Nephron (organoid): ENCODE measurements at regions not wholly inside any gene's neighbourhood (a gene's known extent, or its start where the extent isn't known, plus 50 kb on each side); places are given as distances from the start of the nearest gene placed in this dataset.
"Not testable (repeated sequence)": the region's sequence is repeated elsewhere in the genome, so short reads cannot be mapped to it uniquely, and the experiment has no call there.

Experiments used
- H3K27ac Mint-ChIP-seq, 3 experiments: 2 replicates each; pipeline ENCODE4 v1.8.0; 2020; ENCODE audit warnings: mixed read lengths in 3 of 3, mild to moderate bottlenecking in 2 of 3, moderate library complexity in 1 of 3
- H3K27me3 Mint-ChIP-seq: 2 replicates; pipeline ENCODE4 v1.8.0; 2021; ENCODE audit warnings: low read depth, mild to moderate bottlenecking, moderate library complexity, mixed read lengths
- H3K36me3 Mint-ChIP-seq: 2 replicates; pipeline ENCODE4 v1.8.0; 2020; ENCODE audit warnings: low read depth, mixed read lengths
- H3K4me1 Mint-ChIP-seq: 2 replicates; pipeline ENCODE4 v1.8.0; 2020; ENCODE audit warnings: mixed read lengths
- H3K4me3 Mint-ChIP-seq, 3 experiments: 2 replicates each; pipeline ENCODE4 v1.8.0; 2020; ENCODE audit warnings: mild to moderate bottlenecking in 3 of 3, mixed read lengths in 3 of 3, moderate library complexity in 2 of 3
- H3K9me3 Mint-ChIP-seq: 2 replicates; pipeline ENCODE4 v1.8.0; 2020; ENCODE audit warnings: mixed read lengths
- TF ChIP-seq, protein P1 (sequence below), 3 experiments: fragments of 200-600 bp; sonication (generic); IDR thresholded peaks; one replicate each; pipeline ENCODE4 v1.5.0; 2021; ENCODE audit warnings: antibody characterized with exemption in 3 of 3; ENCODE audit not compliant: unreplicated experiment in 3 of 3

DNA sequence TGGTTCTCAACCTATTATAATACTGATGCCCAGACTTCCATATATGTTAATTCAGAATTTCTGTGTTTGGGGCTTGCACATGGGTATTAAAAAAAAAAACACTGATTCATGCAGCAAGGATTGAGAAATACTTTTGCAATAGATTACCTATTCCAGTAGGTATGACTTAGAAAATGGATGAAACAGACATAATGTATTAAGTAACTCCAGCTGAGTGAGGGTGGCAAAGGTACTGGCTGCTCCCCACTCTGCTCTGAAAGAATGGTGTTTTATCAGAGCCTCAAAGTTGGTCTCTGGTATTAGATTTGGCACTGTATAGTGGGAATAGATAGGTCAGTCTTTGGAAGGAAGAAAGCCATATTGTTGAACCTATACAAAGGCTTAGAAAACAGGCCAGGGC, 234.3 kb upstream of the FOLH1 start:
- no peaks in the 10 kb centered on the region for H3K4me1 Mint-ChIP-seq
- no peaks in the 10 kb centered on the region for H3K36me3 Mint-ChIP-seq
- H3K27ac Mint-ChIP-seq = no peak overlapping the region
- TF ChIP-seq, protein P1, sequence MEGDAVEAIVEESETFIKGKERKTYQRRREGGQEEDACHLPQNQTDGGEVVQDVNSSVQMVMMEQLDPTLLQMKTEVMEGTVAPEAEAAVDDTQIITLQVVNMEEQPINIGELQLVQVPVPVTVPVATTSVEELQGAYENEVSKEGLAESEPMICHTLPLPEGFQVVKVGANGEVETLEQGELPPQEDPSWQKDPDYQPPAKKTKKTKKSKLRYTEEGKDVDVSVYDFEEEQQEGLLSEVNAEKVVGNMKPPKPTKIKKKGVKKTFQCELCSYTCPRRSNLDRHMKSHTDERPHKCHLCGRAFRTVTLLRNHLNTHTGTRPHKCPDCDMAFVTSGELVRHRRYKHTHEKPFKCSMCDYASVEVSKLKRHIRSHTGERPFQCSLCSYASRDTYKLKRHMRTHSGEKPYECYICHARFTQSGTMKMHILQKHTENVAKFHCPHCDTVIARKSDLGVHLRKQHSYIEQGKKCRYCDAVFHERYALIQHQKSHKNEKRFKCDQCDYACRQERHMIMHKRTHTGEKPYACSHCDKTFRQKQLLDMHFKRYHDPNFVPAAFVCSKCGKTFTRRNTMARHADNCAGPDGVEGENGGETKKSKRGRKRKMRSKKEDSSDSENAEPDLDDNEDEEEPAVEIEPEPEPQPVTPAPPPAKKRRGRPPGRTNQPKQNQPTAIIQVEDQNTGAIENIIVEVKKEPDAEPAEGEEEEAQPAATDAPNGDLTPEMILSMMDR (IDR thresholded peaks at IDR 0.05; ENCODE audit: unreplicated experiment in 3 of 3) = no peak
- no peak overlapping the region for H3K4me3 Mint-ChIP-seq
- no peaks in the 10 kb centered on the region for H3K27me3 Mint-ChIP-seq
- peaks cover 11% of the 10 kb centered on the region for H3K9me3 Mint-ChIP-seq

DNA sequence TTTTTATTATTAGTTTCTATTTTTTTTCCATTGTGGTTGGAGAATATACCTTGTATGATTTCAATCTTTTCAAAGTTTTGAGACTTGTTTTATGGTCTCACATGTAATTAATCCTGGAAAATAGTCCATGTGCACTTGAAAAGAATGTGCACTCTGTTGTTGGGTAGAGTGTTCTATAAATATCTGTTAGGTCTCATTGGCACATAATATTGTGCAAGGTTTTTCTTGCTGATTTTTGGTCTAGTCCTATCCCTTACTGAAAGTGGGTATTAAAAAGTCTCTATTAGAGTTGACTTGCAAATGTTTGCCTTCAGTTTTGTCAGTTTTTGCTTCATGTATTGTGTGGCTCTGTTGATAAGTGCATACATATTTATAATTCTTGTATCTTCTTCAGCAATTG, 231.5 kb upstream of the FOLH1 start:
- not testable (repeated sequence) for H3K4me3 Mint-ChIP-seq, H3K27me3 Mint-ChIP-seq, H3K9me3 Mint-ChIP-seq, H3K27ac Mint-ChIP-seq, H3K36me3 Mint-ChIP-seq, H3K4me1 Mint-ChIP-seq

DNA sequence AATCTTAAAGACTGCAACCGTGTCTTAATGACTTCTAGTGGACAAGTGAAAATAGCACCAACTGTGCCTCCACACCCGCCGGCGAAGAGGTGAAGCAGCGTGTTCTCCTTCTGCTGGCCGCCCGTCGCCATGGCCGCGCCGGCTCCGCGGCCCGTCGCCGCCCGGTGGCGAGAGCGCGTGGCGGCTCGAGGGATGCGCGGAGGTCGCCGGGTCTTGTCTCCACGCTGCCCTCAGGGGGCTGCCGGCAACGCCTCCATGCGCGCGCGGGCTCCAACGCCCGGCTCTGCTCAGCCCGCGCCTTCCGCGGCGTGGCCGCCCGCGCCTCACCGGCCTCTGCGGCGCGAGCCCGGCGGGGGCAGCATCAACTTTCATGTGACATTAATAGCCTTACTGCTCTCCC, 225.9 kb upstream of the FOLH1 start:
- H3K36me3 Mint-ChIP-seq, H3K9me3 Mint-ChIP-seq, H3K27me3 Mint-ChIP-seq, H3K27ac Mint-ChIP-seq, H3K4me1 Mint-ChIP-seq, H3K4me3 Mint-ChIP-seq: not testable (repeated sequence)

DNA sequence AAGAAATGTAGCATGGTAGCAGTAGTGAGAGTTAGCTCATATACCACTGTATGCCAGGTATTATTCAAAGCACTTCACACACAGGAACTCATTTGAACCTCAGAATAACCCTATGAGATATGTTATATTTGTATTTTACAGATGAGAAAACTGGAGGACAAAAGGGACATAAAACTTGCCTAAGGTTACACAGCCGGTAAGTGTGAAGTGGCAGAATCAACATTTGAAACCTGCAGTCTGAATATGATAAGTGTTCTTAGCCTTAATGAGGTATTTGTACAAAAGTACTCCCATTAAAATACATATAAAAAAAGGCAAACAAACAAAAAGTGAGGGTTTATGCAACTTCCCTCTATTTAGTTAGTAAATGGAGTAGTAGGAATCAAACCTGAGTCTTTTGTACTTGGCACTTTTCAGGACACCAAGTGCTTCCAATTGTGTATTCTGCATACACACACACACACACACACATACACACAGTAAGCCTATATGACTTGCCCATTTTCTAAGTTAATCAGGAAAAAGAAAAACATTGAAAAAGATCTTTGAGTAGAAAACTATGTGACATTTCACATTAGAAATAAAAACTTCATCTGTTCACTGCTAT, 223.9 kb upstream of the FOLH1 start:
- Mint-ChIP-seq H3K27me3 (no peaks in the 10 kb centered on the region), H3K4me1 (no peaks in the 10 kb centered on the region), H3K9me3 (peaks cover 15% of the 10 kb centered on the region), H3K4me3 (no peak overlapping the region), H3K36me3 (no peaks in the 10 kb centered on the region), H3K27ac (no peak overlapping the region)
- TF ChIP-seq, protein P1 (IDR thresholded peaks at IDR 0.05; ENCODE audit: unreplicated experiment in 3 of 3) = no peak

DNA sequence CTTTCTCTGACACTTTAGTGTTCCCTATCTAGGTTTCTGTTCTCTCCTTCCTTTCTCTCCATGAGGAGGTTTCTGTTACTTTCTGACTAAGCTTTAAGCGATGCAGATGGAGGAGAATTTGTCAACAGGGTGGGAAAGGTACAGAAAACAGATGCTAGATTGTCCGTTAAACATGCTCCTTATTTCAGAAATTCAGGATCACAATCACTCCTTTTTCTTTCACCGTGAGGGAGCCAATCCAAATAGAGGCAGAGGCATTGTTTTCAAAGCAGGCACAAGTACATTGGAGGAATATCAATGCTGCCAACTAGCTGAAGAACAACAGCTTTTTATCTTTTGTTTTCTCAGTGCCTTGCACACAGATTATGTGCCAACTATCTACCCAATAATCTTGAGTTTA, 215.7 kb upstream of the FOLH1 start:
- TF ChIP-seq, protein P1 (IDR thresholded peaks at IDR 0.05; ENCODE audit: unreplicated experiment in 3 of 3) = no peak
- Mint-ChIP-seq H3K27ac (no peak overlapping the region), H3K27me3 (no peaks in the 10 kb centered on the region), H3K4me1 (no peaks in the 10 kb centered on the region), H3K36me3 (no peaks in the 10 kb centered on the region), H3K4me3 (no peak overlapping the region), H3K9me3 (peaks cover 19% of the 10 kb centered on the region)

DNA sequence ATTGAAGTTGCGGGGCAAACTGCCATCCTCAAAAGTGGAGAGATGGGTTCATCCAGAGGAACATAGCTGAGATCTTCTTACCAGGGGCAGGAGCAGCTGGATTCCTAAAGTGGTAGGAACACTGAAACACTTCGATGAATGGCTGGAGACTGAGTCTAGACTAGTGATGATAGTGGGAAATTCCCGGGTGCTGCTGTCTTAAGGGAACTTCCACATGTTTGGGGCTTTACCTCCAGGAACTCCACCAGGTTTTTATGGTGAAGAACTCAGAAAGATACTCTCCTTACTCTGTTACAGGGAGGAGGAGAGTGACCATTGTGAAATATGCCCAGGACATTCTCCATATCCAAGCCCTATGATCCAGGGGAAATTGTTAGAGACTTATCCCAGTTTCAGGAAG, 210.5 kb upstream of the FOLH1 start:
- not testable (repeated sequence) for H3K4me3 Mint-ChIP-seq, H3K9me3 Mint-ChIP-seq, H3K27ac Mint-ChIP-seq, H3K36me3 Mint-ChIP-seq, H3K4me1 Mint-ChIP-seq, H3K27me3 Mint-ChIP-seq

DNA sequence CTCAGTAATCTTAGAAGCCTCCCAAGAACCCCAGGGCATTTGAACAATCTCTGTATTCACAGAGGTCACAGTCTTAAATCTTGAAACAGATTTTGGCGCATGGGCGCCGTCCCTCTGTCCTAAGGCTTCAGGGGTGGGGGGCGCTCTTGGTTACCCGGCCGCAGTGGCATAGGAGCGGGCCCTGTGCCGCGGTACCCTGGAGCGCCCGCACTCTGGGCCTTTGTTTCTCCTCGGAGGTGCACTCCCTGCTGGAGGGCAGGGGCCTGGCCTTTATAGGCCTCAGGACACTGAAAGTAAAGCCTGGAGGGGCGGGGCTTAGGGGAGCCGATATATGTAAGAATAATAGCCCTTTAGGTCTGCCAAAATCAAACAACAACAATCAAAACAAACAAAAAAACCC, 197.3 kb upstream of the FOLH1 start:
- H3K27ac Mint-ChIP-seq = no peak overlapping the region
- no peaks in the 10 kb centered on the region for H3K4me1 Mint-ChIP-seq
- no peaks in the 10 kb centered on the region for H3K9me3 Mint-ChIP-seq
- H3K27me3 Mint-ChIP-seq = no peaks in the 10 kb centered on the region
- H3K4me3 Mint-ChIP-seq = no peak overlapping the region
- H3K36me3 Mint-ChIP-seq = no peaks in the 10 kb centered on the region
- TF ChIP-seq, protein P1 (IDR thresholded peaks at IDR 0.05; ENCODE audit: unreplicated experiment in 3 of 3) = no peak

DNA sequence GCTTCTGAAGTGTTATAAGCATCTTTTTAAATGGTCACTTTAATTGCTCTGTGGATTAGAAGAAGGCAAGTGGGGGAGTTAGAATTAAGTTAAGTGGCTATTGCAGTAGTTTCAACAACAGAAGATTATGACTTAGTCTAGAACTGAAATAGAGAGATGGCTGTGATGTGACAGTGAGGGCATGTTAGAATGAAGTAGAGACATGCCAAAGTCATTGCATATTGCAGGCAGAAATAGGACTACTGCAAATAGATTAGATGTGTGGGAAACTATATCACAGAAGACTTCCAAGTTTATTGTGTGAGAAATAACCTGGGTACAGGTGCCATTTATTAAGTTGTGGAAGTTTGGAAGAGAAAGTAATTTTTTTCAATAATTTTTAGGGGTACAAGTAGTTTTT, 187.4 kb upstream of the FOLH1 start:
- not testable (repeated sequence) for H3K27me3 Mint-ChIP-seq, H3K36me3 Mint-ChIP-seq, H3K4me1 Mint-ChIP-seq, H3K4me3 Mint-ChIP-seq, H3K27ac Mint-ChIP-seq, H3K9me3 Mint-ChIP-seq

DNA sequence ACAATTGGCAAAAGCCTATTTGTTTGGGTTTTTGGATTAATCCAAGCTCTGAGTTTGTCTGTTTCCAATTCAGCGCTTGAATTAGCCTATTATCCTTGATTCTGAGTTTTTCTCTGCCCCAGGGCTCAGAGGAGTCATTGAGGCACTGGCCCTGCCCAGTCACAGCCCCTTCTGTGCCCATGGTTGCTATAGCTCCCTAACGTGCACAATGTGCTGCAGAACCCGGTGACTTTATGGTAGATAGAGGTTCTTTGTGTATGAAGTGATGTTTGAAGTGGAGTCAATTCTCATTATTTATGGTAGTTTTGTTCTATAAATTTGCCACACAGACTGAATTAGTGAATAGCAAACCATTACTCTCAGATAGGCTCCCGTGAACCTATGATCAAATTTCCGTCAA, 182.0 kb upstream of the FOLH1 start:
- H3K4me1 Mint-ChIP-seq, H3K27ac Mint-ChIP-seq, H3K4me3 Mint-ChIP-seq, H3K36me3 Mint-ChIP-seq, H3K9me3 Mint-ChIP-seq, H3K27me3 Mint-ChIP-seq: not testable (repeated sequence)

DNA sequence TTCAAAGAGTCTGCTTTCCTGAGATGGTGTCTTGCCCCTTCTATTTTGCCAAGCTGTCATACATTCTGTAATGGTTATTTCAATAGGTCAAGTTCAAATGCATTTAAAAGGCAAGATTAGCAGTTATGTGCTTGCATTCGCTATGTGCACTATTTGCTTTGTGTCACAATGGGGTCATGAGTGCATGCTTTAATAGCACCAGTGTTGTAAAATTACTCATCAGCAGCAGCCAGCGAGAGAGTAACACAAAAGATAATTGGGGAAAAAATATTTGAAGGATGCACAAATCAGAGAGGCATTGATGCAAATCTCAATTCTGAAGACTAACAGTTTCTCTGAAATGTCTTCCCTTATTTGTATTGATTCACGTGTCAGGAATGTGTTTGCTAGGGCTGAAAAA, 180.7 kb upstream of the FOLH1 start:
- not testable (repeated sequence) for H3K27ac Mint-ChIP-seq, H3K9me3 Mint-ChIP-seq, H3K27me3 Mint-ChIP-seq, H3K4me1 Mint-ChIP-seq, H3K4me3 Mint-ChIP-seq, H3K36me3 Mint-ChIP-seq

DNA sequence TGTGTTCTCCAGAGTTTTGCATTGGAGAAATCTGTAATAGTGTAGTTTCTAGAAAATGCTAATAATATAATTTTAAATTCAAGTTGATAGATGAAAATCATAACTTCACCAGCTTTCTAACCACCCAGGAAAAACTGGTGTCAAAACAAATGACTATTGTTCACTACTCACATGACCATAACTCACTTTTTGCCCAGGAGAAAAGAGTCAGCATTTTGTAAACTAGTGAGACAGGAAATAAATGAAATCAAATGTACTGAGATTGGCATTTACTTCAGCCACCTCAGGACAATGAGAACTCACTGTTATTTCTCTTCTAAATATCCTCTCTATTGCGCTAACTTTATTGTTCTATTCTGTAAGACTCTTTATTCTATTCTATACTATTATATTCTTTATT, 176.0 kb upstream of the FOLH1 start:
- not testable (repeated sequence) for H3K9me3 Mint-ChIP-seq, H3K4me1 Mint-ChIP-seq, H3K4me3 Mint-ChIP-seq, H3K27ac Mint-ChIP-seq, H3K27me3 Mint-ChIP-seq, H3K36me3 Mint-ChIP-seq
